HUDEP-2 (cell line): ENCODE measurements at regions not wholly inside any gene's neighbourhood (a gene's known extent, or its start where the extent isn't known, plus 50 kb on each side); places are given as distances from the start of the nearest gene placed in this dataset.

ENCODE experiments used
- DNase-seq, 76 experiments: peaks; one replicate each; lab custom pipeline; 2025; ENCODE audit not compliant: unreplicated experiment in 76 of 76; lab: John Stamatoyannopoulos, UW

DNA sequence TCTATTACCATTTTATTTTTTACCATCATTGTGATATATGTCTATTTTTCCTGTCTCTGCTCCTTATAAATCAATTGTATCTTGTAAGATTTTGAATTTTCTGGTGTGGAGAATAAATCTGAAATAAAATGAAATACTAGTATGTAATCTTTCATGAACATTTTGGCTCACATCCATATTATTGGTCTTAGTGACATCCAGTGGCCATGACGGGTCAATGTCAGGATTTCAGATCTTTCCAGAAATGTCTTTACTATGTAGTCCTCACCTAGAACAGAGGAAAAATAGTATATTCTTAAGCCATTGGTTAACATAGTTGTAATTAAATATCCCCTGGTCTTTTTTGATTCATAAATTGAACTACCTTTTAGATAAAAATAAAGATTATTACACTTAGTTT lies 109.8 kb upstream of the GPC6 start:
- no peak for DNase-seq

DNA sequence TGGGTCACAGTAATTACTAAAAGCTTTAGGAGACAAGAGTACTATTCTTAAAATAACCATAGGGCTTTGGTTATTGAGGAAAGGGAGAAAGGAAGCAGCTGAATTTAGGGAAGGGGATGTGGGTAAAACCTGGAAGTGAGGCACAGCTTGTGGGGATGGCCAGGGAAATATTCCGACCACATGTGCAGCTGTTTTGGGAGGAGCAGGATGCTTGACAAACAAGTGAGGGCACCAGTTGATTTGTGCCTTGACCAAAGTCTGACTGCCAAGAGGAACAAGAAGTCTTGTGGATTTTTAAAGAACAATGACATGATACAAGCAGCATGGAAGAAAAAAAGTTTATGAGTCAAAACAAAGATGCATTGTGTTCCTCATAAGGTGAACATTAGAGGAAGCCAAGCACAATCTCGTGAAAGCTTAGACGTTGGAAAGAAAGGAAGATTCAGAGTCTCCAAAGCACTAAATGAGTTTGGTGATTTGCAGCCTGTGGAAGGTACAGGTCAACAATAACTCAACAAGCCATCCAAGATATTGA lies 108.5 kb upstream of the GPC6 start:
- no peak for DNase-seq

DNA sequence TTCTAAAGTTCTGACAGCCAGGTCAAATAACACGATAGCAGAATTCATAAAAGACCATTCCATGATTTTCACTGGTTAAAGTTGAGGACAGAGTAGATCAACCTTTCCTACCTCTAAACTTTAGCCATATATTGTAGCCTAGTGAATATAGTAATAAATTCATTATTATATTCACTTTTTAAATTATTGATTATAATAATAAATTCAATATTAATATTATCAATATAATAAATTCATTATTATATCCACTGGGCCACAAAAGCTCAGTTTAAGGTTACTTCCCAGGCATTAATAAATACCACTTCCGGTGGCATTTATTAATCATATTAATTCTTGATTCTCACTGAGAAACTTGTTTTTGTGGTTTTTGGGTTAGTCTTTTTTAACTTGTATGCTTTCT lies 85.7 kb upstream of the GPC6 start:
- no peak for DNase-seq

DNA sequence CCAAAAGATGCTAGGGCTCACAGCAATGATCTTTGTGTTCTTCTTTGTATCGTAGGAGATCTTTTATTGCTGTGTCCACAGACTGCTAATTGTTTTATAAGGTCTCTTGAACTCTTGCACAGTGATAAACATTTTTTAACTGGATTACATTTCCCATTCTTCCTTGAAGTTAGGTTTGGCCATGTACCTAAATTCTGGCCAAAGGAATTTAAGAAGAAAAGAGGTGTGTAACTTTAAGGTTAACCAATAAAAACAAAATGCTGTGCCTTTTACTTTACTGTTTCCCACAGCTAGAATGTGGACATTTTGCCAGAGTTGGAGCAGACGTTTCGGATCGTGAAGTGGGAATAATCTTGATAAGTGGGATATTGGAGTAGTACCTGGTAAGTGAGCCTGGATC lies 82.6 kb upstream of the GPC6 start:
- no peak for DNase-seq

DNA sequence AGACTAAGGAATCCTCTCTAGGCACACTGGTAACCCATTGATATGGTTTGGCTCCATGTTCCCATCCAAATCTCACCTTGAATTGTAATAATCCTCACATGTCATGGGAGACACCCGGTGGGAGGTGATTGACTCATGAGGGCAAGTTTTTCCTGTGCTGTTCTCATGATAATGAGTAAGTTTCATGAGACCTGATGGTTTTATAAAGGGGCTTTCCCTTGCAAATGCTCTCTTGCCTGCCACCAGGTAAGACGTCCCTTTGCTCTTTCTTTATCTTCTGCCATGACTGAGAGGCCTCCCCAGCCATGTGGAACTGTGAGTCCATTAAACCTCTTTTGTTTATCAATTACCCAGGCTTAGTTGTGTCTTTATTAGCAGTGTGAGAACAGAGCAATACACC lies 81.4 kb upstream of the GPC6 start:
- no peak for DNase-seq

DNA sequence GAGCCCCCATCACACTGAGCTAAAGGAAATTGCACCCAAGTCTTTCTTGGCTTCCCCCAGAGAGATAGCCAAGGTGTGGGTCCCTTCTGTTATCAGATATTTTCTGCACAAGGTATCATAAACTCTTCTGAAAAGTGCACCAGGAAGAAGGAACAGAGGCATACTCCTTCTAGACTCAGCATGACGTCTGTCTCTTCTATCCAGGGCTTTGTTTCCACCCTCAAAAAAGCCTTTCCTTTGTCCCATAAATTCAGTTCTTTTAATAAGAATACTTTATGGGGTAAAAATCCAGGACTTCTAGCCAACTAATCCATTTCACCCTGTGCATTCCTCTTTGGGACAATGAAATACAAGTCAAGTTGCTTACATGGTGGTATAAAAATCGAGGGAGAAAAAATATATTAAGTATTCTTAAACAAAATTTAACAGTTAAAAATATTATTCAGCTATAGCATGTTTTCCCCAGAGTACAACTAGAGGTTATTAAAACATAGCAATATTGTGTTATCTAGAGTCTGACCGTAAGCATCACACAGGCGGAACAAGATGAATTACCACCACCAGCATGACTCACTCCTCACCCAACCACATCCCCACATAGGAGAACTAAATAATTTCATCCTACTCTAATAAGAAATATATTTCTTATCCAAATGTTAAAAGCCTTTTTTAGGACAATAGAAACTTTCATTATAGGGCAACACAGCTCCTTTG lies 79.9 kb upstream of the GPC6 start:
- DNase-seq: no peak

DNA sequence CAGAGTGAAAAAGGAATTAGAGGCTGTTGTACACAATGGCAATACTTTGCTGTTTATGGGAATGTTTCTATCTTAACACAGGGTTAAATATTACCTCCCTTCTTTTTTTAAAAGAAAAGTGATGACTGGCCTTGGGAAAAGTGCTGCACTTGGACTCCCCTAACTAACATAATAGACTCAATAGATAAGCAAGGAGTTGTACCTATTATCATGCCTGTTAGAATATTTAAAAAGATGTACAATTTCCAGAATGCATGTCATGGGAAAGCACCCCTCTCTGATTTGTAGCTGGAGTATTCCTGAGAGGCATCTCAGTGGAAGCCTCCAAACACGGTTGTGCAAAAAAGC lies 79.3 kb upstream of the GPC6 start:
- DNase-seq: no peak

DNA sequence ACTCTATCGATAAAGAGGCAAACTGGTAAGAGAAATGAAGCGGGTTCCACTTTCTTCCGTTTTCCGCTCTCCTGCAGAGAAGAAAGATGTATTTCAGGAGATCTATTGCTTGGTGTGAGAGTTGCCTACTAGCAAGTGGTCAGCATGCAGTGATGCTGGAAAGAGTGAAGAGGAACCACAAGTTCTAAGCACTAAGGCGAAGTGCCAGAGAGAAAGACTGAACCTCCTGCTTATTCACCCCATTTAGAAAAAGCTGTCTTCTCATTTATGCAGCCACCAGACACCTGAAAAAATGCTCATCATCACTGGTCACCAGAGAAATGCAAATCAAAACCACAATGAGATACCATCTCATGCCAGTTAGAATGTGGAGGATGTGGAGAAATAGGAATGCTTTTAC lies 78.7 kb upstream of the GPC6 start:
- no peak for DNase-seq

DNA sequence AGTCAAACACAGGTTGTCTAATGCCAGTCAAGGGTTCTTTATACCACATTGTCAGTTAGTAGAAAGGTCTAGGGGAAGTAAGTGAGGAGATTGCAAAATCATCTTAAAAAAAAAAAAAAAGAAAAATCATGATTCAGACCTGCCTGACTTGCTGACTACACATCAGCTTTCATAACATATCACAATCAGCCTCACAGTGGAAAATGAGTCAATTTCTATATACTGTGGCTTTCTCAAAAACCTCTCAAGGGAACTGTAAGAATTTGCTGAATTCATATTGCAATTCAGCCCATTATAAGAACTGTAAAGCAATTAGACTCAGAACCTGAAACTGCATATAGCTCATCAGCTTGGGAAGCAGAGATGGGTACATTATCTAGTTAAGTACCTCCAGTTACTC lies 75.3 kb upstream of the GPC6 start:
- no peak for DNase-seq

DNA sequence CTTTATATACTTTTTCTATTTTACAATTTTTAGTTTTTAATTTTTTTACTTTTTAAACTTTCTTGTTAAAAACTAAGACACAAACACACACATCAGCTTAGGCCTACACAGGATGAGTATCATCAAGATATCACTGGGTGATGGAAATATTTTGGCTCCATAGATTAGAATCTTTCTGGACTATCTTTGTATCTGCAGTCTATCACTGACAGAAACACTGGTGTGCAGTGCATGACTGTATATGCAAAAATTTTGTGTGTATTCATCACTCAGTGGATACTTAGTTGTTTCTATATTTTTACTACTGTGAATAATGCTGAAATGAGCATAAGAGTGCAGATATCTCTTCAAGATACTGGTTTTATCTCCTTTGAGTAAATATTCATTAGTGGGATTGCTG lies 68.0 kb upstream of the GPC6 start:
- no peak for DNase-seq

DNA sequence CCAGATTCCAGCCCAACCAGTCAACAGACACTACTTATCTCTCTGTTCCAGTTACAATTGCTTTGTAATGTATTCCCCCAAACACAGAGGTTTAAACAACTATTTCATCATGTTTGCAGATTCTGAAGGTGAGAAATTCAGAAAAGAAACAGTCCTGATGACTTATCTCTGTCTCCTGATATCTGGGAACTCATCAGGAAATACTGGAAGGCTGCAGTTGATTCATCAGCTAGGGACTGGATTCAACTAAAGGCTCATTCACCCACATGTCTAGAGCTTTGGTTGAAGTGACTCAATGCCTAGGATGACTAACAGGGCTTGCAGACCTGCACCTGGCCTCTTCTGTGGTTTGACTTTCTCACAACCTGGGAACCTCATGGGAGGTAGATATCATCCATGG lies 56.6 kb upstream of the GPC6 start:
- no peak for DNase-seq

DNA sequence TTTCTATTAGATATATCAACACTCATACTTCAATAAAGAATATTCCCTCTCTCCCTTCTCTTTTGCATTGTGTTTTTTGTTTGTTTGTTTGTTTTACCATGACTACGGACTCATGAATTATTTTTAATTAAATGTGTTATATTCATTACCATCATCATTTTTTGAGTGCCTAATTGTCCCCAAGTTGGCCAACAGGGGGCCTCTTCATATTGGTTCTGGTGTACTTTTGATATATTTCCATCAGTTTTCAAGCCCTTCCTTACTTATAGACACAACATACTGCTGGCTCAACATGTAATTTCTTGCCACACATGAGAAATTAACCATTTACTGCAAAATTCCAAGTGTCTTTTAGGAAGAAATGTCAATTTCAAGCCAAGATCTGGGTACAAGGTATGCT lies 54.5 kb upstream of the GPC6 start:
- DNase-seq: no peak

DNA sequence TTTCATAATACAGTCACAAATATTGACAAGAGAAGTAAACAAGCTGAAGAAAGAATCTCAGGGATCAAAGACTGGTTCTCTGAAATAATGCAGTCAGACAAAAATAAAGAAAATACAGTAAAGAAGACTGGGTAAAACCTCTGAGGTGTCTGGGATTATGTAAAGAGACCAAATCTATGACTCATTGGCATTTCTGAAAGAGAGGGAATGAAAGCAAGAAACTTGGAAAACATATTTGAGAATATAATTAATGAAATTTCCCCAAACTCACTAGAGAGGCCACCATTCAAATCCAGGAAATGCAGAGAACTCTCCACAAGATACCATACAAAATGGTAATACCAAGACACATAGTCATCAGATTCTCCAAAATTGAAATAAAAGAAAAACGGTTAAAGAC lies 53.0 kb upstream of the GPC6 start:
- no peak for DNase-seq

DNA sequence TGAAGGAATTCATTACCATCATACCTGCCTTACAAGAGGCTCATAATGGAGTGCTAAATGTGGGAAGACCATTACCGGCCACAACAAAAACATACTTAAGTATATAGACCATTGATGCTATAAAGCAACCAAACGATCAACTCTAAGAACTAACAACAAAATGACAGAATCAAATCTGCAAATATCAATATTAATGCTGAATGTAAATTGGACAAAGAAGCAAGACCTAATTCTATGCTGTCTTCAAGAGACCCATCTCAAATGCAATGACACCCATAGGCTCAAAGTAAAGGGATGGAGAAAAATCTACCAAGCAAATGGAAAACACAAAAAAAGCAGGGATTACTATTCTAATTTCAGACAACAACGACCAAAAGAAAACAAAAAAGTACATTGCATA lies 52.3 kb upstream of the GPC6 start:
- no peak for DNase-seq
